A673 (cell line): ENCODE measurements at regions not wholly inside any gene's neighbourhood (a gene's known extent, or its start where the extent isn't known, plus 50 kb on each side); places are given as distances from the start of the nearest gene placed in this dataset.

ENCODE experiments used
- CTCF ChIP-seq: fragments of 300-800, 200-600 bp; sonication (generic); conservative IDR thresholded peaks from 2 replicates; pipeline ENCODE4 v1.5.1; 2017; ENCODE audit warnings: low read depth, mild to moderate bottlenecking, antibody characterized with exemption, low read length, moderate library complexity, mixed read lengths
- EZH2 ChIP-seq: fragments of 200-600 bp; sonication (generic); IDR thresholded peaks from 2 replicates; pipeline ENCODE4 v1.6.1; 2017; ENCODE audit warnings: borderline replicate concordance, low read depth, mild to moderate bottlenecking, mixed read lengths, antibody characterized with exemption, low read length; ENCODE audit not compliant: poor library complexity, severe bottlenecking

DNA sequence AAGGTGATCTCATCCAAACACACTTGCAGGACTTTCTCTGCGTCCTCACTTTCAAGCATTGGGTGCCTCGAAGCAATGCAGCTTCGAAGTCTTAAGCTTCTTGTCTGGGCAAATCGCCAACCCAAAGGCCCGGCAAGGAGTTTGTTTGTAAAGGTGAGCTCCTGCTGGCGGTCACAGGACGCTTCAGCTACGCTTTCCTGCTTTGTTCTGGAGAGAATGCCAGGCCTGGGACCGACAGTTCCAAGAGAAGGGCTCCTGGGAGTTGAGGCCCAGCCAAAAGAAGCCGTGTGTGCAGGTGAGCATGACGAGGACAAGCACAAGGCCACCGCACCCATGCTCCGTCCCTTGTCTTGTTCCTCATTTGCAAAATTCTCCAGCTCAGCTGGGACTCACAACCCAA, 106.6 kb upstream of the DOCK1 start:
- TF ChIP-seq EZH2 (no peak), CTCF (no peak)
